H9 (cell line): ENCODE measurements at regions not wholly inside any gene's neighbourhood (a gene's known extent, or its start where the extent isn't known, plus 50 kb on each side); places are given as distances from the start of the nearest gene placed in this dataset.

Source experiments
- DNase-seq: peaks from one replicate; pipeline ENCODE4 v3.0.0-alpha.2; 2017
- H2AFZ ChIP-seq: one replicate; pipeline ENCODE4 v1.6.1; 2013; ENCODE audit warnings: mild to moderate bottlenecking, low read length, control low read depth, moderate library complexity
- H2AK5ac ChIP-seq: 2 replicates; pipeline ENCODE4 v1.6.1; 2013; ENCODE audit warnings: low read length, control low read depth, mixed read lengths; ENCODE audit not compliant: insufficient read length
- H2BK120ac ChIP-seq: one replicate; pipeline ENCODE4 v1.6.1; 2013; ENCODE audit warnings: low read depth, mild to moderate bottlenecking, low read length, control low read depth, inconsistent platforms; ENCODE audit not compliant: poor library complexity, severe bottlenecking
- H2BK12ac ChIP-seq: 2 replicates; pipeline ENCODE4 v1.6.1; 2013; ENCODE audit warnings: low read length, control low read depth, mixed read lengths, low read depth; ENCODE audit not compliant: insufficient read length
- H2BK15ac ChIP-seq: 2 replicates; pipeline ENCODE4 v1.6.1; 2013; ENCODE audit warnings: low read depth, low read length, control low read depth
- H2BK20ac ChIP-seq: one replicate; pipeline ENCODE4 v1.6.1; 2013; ENCODE audit warnings: low read depth, mild to moderate bottlenecking, low read length, control low read depth, inconsistent platforms; ENCODE audit not compliant: poor library complexity, severe bottlenecking
- H2BK5ac ChIP-seq: 2 replicates; pipeline ENCODE4 v1.6.1; 2013; ENCODE audit warnings: low read length, control low read depth, mixed read lengths; ENCODE audit not compliant: insufficient read length
- H3K14ac ChIP-seq: 2 replicates; pipeline ENCODE4 v1.6.1; 2013; ENCODE audit warnings: low read length, control low read depth; ENCODE audit not compliant: insufficient read depth
- H3K18ac ChIP-seq: 2 replicates; pipeline ENCODE4 v1.6.1; 2013; ENCODE audit warnings: low read depth, mild to moderate bottlenecking, mixed read lengths, low read length, control low read depth; ENCODE audit not compliant: insufficient read length
- H3K23ac ChIP-seq: 2 replicates; pipeline ENCODE4 v1.6.1; 2013; ENCODE audit warnings: low read length, control low read depth, mixed read lengths, low read depth; ENCODE audit not compliant: insufficient read length
- H3K23me2 ChIP-seq: 2 replicates; pipeline ENCODE4 v1.6.1; 2013; ENCODE audit warnings: low read depth, mild to moderate bottlenecking, mixed read lengths, low read length, control low read depth; ENCODE audit not compliant: insufficient read length, poor library complexity, severe bottlenecking
- H3K27ac ChIP-seq: 2 replicates; pipeline ENCODE4 v1.5.1; 2013; ENCODE audit warnings: low read length, control low read depth, mixed read lengths, low read depth; ENCODE audit not compliant: insufficient read length
- H3K27me3 ChIP-seq: 2 replicates; pipeline ENCODE4 v1.6.1; 2013; ENCODE audit warnings: low read length, control low read depth, inconsistent platforms; ENCODE audit not compliant: insufficient read depth
- H3K4ac ChIP-seq: 2 replicates; pipeline ENCODE4 v1.6.1; 2013; ENCODE audit warnings: low read depth, mild to moderate bottlenecking, control low read depth, inconsistent platforms, low read length, moderate library complexity
- H3K4me1 ChIP-seq: 2 replicates; pipeline ENCODE4 v1.6.1; 2013; ENCODE audit warnings: low read length, control low read depth, inconsistent platforms; ENCODE audit not compliant: insufficient read depth
- H3K4me2 ChIP-seq: 2 replicates; pipeline ENCODE4 v1.6.1; 2013; ENCODE audit warnings: low read length, control low read depth, mixed read lengths; ENCODE audit not compliant: insufficient read length, insufficient read depth
- H3K56ac ChIP-seq: 2 replicates; pipeline ENCODE4 v1.6.1; 2013; ENCODE audit warnings: low read depth, mild to moderate bottlenecking, mixed read lengths, low read length, control low read depth; ENCODE audit not compliant: insufficient read length
- H3K79me1 ChIP-seq: 2 replicates; pipeline ENCODE4 v1.6.1; 2013; ENCODE audit warnings: low read depth, mild to moderate bottlenecking, moderate library complexity, low read length, control low read depth, inconsistent platforms; ENCODE audit not compliant: insufficient read depth, poor library complexity, severe bottlenecking
- H3K79me2 ChIP-seq: 2 replicates; pipeline ENCODE4 v1.6.1; 2013; ENCODE audit warnings: low read length, control low read depth, inconsistent platforms; ENCODE audit not compliant: insufficient read depth
- H3K9ac ChIP-seq: 2 replicates; pipeline ENCODE4 v1.6.1; 2013; ENCODE audit warnings: low read length, control low read depth, mixed read lengths; ENCODE audit not compliant: insufficient read length; ENCODE audit errors: extremely low read depth
- H3K9me3 ChIP-seq: one replicate; pipeline ENCODE4 v1.6.1; 2013; ENCODE audit warnings: low read depth, low read length, inconsistent platforms; ENCODE audit not compliant: control insufficient read depth
- H3T11ph ChIP-seq: one replicate; pipeline ENCODE4 v1.6.1; 2013; ENCODE audit warnings: mild to moderate bottlenecking, low read length, control low read depth, inconsistent platforms
- H4K20me1 ChIP-seq: one replicate; pipeline ENCODE4 v1.6.1; 2013; ENCODE audit not compliant: control insufficient read depth, insufficient read length, insufficient read depth
- H4K5ac ChIP-seq: 2 replicates; pipeline ENCODE4 v1.6.1; 2013; ENCODE audit warnings: low read depth, mild to moderate bottlenecking, mixed read lengths, low read length, control low read depth; ENCODE audit not compliant: insufficient read length
- H4K8ac ChIP-seq: replicated peaks from 2 replicates; pipeline ENCODE4 v1.6.1; 2013; ENCODE audit warnings: low read length, control low read depth, mixed read lengths, low read depth; ENCODE audit not compliant: insufficient read length
- H4K91ac ChIP-seq: 2 replicates; pipeline ENCODE4 v1.6.1; 2013; ENCODE audit warnings: low read depth, mild to moderate bottlenecking, moderate library complexity, mixed read lengths, low read length, control low read depth; ENCODE audit not compliant: insufficient read length
- H3K27ac Mint-ChIP-seq, 3 experiments: 2 replicates in 2 of 3; 3 replicates in 1 of 3; pipeline ENCODE4 v1.8.0; 2020 to 2021; ENCODE audit warnings: mixed read lengths in 3 of 3, mild to moderate bottlenecking in 1 of 3, moderate library complexity in 1 of 3
- H3K27me3 Mint-ChIP-seq: 2 replicates; pipeline ENCODE4 v1.8.0; 2021; ENCODE audit warnings: low read depth, mild to moderate bottlenecking, moderate library complexity, mixed read lengths
- H3K36me3 Mint-ChIP-seq, 3 experiments: 2 replicates in 2 of 3; 3 replicates in 1 of 3; pipeline ENCODE4 v1.8.0; 2020 to 2021; ENCODE audit warnings: low read depth in 3 of 3, mixed read lengths in 3 of 3; ENCODE audit not compliant: insufficient read depth in 1 of 3
- H3K4me1 Mint-ChIP-seq, 2 experiments: 2 replicates each; pipeline ENCODE4 v1.8.0; 2020; ENCODE audit warnings: mixed read lengths in 2 of 2
- H3K4me3 Mint-ChIP-seq, 2 experiments: 2 replicates in 1 of 2; 3 replicates in 1 of 2; pipeline ENCODE4 v1.8.0; 2020 to 2021; ENCODE audit warnings: mild to moderate bottlenecking in 2 of 2, mixed read lengths in 2 of 2, moderate library complexity in 1 of 2
- H3K9me3 Mint-ChIP-seq, 2 experiments: 2 replicates in 1 of 2; 3 replicates in 1 of 2; pipeline ENCODE4 v1.8.0; 2020; ENCODE audit warnings: mild to moderate bottlenecking in 2 of 2, mixed read lengths in 2 of 2, moderate library complexity in 1 of 2
- WGBS: extraction: QIAGEN DNeasy Blood & Tissue Kit; methylation state at CpG from one replicate; pipeline ENCODE4 v1.1.7; 2013; ENCODE audit warnings: missing lambda C conversion rate, low lambda C conversion rate, mixed read lengths; ENCODE audit not compliant: insufficient read length; ENCODE audit errors: extremely low coverage; 5-methylcytosine and 5-hydroxymethylcytosine counted together
- TF ChIP-seq, protein P1 (sequence below): fragments of 200-600 bp; sonication (generic); conservative IDR thresholded peaks from 3 replicates; pipeline ENCODE4 v1.8.0; 2021; ENCODE audit warnings: antibody characterized with exemption, mild to moderate bottlenecking

DNA sequence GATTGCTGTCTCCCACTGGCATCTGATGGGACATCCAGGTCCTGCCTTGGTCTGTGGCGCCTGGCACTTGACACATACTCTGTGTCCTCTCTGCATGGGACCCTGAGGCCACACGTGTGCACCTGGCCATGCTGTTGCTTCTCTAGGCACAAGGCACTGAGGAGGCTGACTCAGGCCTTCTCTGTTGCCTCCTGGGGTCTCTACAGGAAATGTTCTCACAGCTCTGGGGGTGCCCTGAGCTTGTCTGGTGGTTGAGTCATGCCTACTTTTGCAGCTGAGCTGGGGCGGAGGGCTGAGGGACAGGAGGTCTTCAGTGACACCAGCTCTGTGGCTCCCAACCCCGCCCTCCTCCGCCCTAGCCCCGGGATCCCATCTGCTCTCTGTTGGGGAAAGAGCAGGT lies 207.0 kb upstream of the HS6ST1 start:
- no peak overlapping the region for H3T11ph ChIP-seq
- H4K5ac ChIP-seq, result no peak overlapping the region
- H3K4me2 ChIP-seq, result no peak overlapping the region
- no peaks in the 10 kb centered on the region for H3K27me3 ChIP-seq
- peaks cover 0 to 4% of the 10 kb centered on the region in 2 experiments; a peak in 3 of 5 replicates for H3K9me3 Mint-ChIP-seq
- H3K79me1 ChIP-seq, result no peaks in the 10 kb centered on the region
- no peak overlapping the region for H3K9ac ChIP-seq
- no peak overlapping the region for H2AK5ac ChIP-seq
- peaks cover 0 to 5% (median 0%) of the 10 kb centered on the region in 3 experiments; a peak in 2 of 7 replicates for H3K36me3 Mint-ChIP-seq
- H2BK15ac ChIP-seq, result no peak overlapping the region
- no peaks in the 10 kb centered on the region for H3K4me1 ChIP-seq
- no peak overlapping the region for H3K4me3 Mint-ChIP-seq
- TF ChIP-seq, protein P1, sequence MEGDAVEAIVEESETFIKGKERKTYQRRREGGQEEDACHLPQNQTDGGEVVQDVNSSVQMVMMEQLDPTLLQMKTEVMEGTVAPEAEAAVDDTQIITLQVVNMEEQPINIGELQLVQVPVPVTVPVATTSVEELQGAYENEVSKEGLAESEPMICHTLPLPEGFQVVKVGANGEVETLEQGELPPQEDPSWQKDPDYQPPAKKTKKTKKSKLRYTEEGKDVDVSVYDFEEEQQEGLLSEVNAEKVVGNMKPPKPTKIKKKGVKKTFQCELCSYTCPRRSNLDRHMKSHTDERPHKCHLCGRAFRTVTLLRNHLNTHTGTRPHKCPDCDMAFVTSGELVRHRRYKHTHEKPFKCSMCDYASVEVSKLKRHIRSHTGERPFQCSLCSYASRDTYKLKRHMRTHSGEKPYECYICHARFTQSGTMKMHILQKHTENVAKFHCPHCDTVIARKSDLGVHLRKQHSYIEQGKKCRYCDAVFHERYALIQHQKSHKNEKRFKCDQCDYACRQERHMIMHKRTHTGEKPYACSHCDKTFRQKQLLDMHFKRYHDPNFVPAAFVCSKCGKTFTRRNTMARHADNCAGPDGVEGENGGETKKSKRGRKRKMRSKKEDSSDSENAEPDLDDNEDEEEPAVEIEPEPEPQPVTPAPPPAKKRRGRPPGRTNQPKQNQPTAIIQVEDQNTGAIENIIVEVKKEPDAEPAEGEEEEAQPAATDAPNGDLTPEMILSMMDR, result no peak
- H3K14ac ChIP-seq, result no peak overlapping the region
- H3K27me3 Mint-ChIP-seq, result peaks cover 2% of the 10 kb centered on the region; the same call in 1 of the 2 replicates
- no peak overlapping the region for H3K4ac ChIP-seq
- H3K27ac Mint-ChIP-seq, result no peak overlapping the region
- no peak overlapping the region for H2BK12ac ChIP-seq
- no CpG with 5 or more reads among the region's 6 CpGs for WGBS
- no peak overlapping the region for H3K23ac ChIP-seq
- H4K8ac ChIP-seq, result no peak overlapping the region
- no peak overlapping the region for H2BK120ac ChIP-seq
- H4K20me1 ChIP-seq, result no peaks in the 10 kb centered on the region
- no peak overlapping the region for H4K91ac ChIP-seq
- H2AFZ ChIP-seq, result no peak overlapping the region
- no peak overlapping the region for H2BK5ac ChIP-seq
- no peaks in the 10 kb centered on the region for H3K23me2 ChIP-seq
- H3K79me2 ChIP-seq, result no peaks in the 10 kb centered on the region
- no peak overlapping the region for H2BK20ac ChIP-seq
- H3K56ac ChIP-seq, result no peak overlapping the region
- H3K18ac ChIP-seq, result no peak overlapping the region
- no peak overlapping the region for H3K27ac ChIP-seq
- no peak for DNase-seq
- no peaks in the 10 kb centered on the region for H3K9me3 ChIP-seq
- H3K4me1 Mint-ChIP-seq, result peaks cover 6 to 10% of the 10 kb centered on the region in 2 experiments
